ENCODE measurements at regions not wholly inside any gene's neighbourhood (a gene's known extent, or its start where the extent isn't known, plus 50 kb on each side); places are given as distances from the start of the nearest gene placed in this dataset.

DNA sequence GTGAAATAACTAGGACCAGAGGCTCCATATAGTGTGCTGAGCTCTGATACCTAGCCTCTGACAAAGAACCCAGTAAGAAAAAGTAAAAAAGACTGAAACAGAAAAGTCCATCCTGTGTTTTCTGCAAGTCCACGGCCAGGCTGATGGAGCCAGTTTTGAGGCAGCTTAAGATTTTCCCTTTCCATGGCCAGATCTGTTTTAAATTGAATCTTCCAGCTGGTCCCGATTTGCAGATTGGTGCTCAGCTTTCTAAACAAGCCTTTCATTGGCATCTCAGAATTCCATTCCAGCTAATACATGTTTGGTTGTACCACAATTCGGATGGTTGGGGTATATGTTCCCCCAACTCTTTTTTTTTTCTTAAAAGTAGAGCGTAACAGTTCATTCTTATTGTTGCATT, 152.0 kb downstream of the DACT1 start:
- TF ChIP-seq, protein P1, sequence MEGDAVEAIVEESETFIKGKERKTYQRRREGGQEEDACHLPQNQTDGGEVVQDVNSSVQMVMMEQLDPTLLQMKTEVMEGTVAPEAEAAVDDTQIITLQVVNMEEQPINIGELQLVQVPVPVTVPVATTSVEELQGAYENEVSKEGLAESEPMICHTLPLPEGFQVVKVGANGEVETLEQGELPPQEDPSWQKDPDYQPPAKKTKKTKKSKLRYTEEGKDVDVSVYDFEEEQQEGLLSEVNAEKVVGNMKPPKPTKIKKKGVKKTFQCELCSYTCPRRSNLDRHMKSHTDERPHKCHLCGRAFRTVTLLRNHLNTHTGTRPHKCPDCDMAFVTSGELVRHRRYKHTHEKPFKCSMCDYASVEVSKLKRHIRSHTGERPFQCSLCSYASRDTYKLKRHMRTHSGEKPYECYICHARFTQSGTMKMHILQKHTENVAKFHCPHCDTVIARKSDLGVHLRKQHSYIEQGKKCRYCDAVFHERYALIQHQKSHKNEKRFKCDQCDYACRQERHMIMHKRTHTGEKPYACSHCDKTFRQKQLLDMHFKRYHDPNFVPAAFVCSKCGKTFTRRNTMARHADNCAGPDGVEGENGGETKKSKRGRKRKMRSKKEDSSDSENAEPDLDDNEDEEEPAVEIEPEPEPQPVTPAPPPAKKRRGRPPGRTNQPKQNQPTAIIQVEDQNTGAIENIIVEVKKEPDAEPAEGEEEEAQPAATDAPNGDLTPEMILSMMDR (IDR thresholded peaks at IDR 0.05): no peak
- TF ChIP-seq EZH2 (IDR thresholded peaks at IDR 0.05; ENCODE audit: borderline replicate concordance, insufficient read depth, low read depth, low read length, poor library complexity, severe bottlenecking): no peak

Measured in B cell (primary cell).